ENCODE measurements at regions not wholly inside any gene's neighbourhood (a gene's known extent, or its start where the extent isn't known, plus 50 kb on each side); places are given as distances from the start of the nearest gene placed in this dataset.

DNA sequence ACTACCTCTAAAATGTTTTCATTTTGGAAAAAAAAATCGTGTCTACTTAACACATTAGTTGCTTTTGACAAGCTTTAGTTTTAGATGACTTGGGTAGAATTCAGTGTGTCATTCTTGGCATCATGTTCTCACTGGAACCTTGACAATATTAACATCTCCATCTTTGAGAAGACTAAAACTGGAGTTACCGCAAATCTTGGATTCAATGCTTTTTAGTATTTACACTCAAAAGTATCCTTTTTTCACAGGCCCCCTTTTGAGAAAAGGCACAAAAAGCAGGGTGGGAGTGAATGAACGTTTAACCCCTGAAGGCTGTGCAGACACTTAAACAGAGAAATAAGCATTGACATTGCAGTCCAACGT, 549.1 kb downstream of the CSNK1G3 start:
- no peak for DNase-seq (ENCODE audit: low read depth)

DNA sequence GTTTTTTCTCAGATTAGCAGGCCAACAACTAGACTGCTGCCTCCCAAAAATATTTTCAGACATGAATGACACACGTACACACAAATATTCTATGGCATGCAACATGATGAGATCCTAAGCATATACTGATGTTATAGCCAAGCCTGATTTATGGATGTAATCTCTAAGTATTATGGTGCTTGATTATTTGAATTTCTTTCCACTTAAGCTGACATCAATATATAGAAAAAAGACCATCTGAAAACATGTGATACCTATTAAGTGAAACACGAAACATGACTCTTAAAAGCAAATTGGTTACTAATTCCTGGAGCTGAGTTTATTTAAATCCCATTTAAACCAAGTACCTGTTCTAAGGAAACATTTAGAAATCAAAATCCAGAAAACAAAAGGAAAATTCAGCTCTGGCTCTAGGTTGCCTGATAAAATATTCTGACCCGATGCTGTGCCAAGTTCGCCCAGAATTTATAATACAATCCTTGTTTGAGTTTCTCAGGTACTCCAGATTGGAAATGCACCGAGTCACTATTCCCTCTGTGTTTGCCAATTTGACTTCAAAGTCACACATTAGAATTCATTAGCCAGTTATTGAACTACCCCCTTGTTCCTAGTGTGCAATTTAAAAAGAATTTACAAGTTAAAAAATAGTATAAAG, 548.6 kb downstream of the CSNK1G3 start:
- DNase-seq (ENCODE audit: low read depth) = no peak

DNA sequence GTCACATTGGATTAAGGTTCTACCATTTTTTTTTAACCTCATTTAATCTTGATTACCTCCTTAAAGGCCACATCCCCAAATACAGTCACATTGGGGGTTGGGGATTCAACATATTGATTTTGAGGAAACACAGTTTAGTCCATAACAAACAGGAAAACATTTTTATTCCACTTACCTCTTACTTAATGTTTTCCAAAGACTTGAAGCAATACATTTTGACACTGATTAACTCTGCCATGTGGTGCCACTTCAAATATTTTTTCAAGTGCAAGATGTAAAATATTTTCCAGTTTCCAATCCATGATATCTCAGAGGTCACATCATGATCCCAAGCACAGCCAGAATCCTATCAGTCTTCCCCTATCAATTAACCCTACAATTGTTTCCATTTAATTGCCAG, 548.0 kb downstream of the CSNK1G3 start:
- no peak for DNase-seq (ENCODE audit: low read depth)

DNA sequence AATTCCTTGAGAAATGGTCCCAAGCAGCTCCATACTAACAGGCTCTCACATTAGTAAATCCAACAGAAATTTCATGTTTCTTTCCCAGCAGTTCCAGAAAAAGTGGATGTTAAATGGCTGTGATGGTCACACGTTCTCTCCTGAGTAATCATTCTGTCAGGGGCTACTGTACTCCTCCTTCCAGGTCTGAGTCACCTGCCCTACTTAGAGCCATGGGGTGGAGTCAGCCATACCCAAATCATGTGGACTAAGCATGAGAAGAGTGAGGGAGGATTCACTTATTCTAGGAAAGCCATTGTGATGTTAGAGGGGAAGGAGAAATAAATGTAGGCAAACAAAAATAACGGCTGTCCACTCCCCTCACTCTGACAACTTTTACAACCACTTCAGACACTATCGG, 547.2 kb downstream of the CSNK1G3 start:
- DNase-seq (ENCODE audit: low read depth) = no peak

DNA sequence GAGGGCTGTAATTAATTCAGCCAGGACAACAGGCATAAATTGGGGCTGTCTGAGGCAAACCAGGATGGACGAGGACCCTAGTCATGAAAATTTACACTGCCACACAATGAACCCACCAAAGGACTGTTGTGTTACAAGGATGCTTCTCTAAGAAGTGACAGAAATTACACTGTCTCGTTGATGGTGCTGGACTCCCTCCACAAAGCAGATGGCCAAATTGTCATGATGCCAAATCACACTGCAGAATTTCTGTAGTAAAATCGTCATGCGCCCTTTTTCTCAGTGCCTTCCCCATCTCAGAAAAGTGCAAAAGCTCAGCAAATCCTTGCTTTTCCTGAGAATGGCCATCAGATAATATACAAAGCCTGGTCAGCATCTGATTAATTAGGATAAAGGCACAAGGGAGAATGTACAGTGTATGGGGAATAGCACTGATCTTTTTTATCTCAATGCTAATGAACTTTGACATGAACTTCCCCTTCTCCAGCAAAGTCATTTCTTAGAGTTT, 545.8 kb downstream of the CSNK1G3 start:
- DNase-seq (ENCODE audit: low read depth) = no peak

DNA sequence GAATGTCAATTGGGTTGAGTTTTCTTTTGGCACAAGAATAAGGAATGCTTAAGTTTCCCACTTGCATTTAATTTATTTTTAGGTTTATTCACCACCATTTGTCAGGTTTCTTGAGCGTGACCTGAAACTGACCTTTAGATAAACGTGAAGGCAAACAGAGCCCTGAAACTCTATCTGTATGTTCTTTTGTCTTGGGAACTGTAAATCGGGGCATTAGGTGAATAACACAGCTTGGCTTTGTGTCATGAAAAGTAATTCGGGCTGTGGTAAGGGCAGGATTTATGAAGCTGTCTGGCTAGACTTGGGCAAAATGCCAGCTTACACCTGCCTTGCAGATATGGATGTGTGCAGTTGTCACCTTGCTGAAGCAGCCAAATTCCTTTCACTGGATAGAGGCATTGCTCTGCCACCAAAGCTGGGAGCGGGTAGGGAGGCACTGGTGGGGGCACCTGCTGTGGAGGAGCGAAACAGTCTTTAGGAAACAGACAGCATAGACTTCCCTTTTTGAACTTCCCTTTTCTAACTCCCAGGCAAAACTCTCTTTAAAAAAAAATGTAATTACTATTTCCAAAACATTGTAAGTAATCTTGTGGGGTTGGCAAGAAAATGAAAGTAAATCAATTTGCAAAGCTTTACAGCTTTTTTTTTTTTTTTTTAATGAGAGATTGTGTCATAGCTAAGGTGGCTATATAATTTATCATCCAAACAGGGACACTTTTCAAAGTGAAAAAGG, 545.2 kb downstream of the CSNK1G3 start:
- peak; percentile 9 for DNase-seq (ENCODE audit: low read depth)

DNA sequence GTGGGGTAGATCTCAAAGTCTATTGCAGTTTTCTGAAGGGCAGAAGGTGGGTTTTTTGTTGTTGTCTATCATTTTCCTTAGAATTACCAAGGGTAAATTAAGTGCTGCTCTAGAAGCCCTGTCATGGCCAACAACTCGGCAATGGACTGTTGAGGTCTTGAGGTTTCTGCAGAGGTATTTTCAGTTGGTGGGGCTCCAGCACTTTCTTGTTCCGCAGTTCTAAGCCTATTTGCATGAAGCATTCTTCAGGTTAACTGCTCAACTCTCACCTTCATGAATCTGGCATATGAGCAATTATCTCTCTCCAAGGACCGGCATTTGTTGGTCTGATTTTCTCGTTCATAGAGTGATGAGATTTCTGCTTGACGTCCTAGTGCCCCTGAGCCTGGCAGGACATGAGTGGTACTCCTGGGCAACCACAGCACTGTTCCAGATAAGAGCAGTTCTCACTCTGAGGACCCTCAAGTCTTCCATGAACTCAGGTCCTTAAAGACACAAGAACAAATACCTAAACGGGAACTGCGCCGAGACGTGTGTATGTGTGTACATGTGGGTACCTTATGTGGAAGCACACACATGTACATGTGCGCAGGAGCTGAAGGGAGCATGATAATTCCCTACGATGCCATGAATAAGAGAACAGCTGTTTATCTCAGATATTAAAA, 544.5 kb downstream of the CSNK1G3 start:
- no peak for DNase-seq (ENCODE audit: low read depth)

DNA sequence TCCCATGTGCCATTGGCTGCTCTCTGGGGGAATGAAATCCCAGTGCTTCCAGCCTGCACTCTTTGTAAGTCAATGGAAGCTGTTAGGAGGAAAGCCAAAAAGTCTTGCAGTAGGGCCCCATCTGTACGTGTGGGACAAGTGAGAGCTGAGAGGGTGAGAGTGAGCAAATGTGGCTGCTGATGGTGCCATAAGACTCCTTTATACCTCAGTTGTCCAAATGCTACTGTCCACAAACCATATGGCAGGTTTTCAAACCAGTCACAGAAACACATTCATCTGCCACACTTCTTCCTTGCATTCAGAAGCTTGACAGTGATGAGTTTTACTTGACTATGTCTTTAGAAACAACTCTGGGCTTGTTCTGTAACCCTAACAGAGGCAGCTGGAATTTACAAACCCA, 543.8 kb downstream of the CSNK1G3 start:
- DNase-seq (ENCODE audit: low read depth) = no peak

DNA sequence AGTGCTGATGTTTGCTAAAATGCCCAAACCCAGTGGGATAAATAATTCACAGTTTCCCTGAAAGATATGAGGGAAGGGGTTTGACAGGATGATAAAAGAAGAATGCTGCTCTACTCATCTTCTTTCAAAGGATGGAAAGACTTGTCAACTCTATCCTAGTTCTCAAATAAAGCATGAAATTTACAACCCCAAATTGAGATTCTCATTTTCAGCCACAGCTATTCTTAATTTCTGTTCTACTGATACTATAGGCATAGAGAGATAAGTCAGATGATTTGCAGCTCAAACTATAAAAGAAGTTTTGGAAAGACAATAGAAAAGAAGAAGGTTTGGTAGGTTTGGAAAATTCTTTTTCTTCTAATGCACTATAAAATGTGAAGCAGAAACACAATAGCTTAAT, 542.6 kb downstream of the CSNK1G3 start:
- DNase-seq (ENCODE audit: low read depth) = no peak

DNA sequence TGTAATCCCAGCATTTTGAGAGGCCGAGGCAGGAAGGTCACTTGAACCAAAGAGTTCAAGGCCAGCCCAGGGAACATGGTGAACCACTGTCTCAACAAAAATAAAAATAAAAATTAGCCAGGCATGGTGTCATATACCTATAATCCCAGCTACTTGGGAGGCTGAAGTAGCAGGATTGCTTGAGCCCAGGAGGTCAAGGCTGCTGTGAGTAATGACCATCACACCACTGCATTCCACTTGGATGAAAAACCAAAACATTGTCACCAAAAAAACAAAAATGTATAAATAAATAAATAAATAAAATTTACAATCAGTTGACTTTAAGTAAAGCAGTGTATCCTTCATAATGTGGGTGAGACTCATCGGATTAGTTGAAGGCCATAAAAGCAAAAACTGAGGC, 541.4 kb downstream of the CSNK1G3 start:
- no peak for DNase-seq (ENCODE audit: low read depth)

DNA sequence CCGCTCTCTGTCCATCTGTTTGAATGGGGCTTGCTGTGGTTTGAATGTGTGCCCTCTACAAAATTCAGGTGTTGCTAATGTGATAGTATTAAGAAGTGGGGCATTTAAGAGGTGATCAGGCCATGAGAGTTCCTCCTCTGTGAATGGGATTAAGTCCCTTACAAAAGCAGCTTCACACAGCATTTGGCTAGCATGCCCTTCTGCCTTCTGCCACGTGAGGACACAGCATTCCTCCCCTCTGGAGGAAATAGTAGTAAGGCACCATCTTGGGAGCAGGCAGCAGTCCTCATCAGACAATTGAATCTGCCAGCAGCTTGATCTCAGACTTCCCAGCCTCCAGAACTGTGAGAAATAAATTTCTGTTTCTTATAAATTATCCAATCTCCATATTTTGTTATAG, 540.2 kb downstream of the CSNK1G3 start:
- DNase-seq (ENCODE audit: low read depth) = no peak

DNA sequence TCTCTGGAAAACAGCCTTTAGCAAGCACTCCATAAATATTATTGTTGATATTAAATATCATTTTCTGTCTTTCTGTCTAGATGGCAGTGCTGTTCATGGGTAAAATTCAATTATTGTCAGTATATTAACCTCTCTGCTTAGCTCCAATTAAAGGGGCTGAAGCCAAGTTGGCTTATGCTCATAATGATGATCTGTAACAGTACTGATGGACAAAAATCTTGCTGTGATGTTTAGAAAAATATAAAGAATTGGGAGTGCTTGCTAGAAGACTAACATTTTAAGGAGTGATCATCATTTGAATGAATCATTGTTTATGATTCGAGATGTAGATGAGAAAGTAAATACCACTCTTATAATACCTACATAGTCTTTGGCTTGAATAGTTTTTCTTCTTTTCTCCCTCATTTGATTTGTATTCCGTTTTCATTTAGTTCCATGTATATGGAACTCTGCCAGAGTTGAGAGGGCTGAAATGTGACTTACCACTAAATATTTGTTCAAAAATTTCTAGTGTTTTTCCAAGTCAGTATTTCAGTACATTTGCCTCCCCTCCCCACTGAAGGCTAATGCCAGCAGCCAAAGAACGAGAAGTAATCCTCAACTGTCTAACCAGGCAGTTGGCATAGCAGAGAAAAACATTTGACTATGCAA, 538.3 kb downstream of the CSNK1G3 start:
- no peak for DNase-seq (ENCODE audit: low read depth)

DNA sequence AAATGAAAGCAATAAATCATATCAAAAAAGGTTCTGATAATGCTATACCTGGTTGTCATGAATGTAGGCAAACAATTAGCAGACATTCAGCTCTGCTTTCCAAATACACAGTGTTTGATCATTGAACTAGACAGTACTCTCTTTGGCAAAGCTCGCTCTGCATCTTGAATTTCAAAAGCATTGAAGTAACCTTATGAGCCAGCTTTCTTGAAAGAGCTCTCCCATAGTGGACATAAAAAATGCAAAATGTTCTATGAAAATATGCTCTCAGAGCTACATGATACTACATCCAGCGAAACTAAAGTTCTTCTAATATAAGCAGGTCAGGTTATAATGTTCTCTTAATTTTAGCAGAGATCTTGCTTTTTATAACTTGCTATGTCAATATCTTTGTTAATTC, 533.4 kb downstream of the CSNK1G3 start:
- DNase-seq (ENCODE audit: low read depth) = no peak

DNA sequence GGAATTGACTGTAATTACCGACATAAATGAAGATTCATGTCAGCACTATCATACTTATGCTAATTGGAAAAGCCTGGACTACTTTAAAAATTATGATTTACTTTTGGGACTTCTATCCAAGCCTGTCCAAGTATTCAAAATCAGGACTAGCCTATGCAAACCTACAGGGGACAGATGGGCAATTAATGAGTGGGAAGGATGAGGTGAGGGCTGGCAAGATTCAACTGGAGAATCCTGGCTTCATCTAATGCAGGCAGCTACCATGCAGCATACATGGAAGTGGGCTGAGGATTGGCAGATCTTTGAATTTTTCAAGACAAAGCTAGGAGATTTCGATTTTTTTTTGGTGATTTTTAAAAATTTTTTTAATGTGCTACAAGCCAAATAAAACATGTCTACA, 532.6 kb downstream of the CSNK1G3 start:
- no peak for DNase-seq (ENCODE audit: low read depth)

DNA sequence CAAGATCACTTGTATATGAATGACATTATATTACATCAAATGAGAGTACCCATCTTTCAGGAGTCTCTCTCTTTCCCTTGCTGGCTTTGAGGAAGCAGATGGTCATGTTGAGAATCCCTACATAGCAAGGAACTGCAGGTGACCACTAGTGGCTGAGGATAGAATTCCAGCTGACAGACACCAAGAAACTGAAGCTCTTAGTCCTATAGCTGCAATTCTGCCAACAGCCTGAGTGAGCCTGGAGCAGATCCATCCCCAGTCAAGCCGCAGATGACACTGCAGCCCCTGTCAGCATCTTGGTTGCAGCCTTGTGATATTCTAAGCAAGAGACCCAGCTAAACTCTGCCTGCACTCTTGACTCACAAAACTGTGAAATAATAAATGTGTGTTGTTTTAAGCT, 531.5 kb downstream of the CSNK1G3 start:
- no peak for DNase-seq (ENCODE audit: low read depth)

DNA sequence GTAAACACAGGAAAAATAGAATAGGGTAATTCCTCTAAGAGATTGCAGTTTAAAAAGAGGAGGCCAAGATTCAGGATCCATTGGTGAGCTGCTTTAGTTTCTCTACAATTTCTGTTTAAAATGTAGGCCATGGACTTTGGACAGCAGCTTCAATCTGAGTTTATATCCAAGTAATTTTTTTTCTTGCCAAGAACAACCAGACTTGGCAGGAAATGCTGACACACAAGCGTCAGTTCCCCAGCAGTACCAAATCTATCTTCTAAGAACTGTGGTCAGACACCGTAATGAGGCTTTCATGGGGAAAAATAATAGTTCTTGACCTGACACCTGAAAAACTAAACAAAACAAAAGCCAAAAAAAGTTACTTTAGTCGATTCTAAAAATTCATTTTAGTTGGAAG, 528.8 kb downstream of the CSNK1G3 start:
- no peak for DNase-seq (ENCODE audit: low read depth)

DNA sequence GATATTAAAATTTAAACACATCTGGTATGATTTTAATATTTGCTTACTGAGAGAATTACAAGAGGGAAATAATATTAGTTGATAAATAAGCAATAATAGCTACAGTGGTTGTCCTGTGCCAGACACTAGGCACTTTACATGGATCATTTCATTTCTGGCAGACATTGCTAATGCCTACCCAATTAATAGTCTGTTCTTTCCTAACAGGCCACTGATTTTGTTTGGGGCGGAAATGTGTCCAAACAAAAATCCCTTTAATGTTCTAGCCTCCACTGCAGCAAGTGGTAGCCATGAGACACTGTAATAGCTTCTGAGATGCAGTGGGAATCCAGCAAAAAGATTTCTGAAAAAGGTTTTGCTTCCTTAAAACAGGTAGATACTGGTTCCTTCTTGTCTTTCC, 527.4 kb downstream of the CSNK1G3 start:
- no peak for DNase-seq (ENCODE audit: low read depth)

DNA sequence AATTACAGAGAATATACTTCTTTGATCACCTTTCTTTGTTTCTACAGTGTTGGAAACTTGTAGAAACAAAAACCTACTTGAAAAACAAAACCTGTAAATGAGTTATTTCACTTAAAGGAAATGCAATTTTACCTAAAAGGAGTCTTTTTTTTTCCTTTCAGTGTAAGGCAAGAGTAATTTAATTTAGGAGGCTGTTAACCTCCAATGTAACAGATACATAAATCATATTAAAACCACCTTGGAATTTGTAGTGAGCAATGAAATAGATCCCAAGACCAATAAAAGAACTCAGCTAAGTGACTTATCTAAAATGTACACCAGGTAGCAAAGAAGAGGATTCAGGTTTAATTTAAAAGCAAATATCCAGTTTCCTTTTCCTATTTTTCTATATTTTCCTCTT, 524.8 kb downstream of the CSNK1G3 start:
- no peak for DNase-seq (ENCODE audit: low read depth)

DNA sequence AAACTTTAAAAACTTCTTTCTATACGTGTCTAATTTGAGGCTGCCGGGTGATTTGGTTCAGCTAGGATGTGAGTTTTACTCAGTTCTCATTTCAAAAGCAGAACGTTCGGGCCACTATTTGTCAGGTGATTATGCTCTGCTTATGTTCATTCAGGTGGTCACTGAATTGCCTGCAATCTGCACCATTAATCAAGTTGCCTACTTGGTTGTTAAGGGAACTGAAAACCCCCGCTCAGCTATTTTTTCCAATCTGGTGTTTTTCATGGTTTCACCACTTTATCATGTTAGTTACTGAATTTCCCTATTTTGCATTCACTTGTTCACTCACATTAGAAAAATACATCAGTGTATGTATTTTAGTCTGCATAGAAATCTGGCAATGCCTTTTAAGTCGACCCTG, 523.0 kb downstream of the CSNK1G3 start:
- DNase-seq (ENCODE audit: low read depth) = no peak

DNA sequence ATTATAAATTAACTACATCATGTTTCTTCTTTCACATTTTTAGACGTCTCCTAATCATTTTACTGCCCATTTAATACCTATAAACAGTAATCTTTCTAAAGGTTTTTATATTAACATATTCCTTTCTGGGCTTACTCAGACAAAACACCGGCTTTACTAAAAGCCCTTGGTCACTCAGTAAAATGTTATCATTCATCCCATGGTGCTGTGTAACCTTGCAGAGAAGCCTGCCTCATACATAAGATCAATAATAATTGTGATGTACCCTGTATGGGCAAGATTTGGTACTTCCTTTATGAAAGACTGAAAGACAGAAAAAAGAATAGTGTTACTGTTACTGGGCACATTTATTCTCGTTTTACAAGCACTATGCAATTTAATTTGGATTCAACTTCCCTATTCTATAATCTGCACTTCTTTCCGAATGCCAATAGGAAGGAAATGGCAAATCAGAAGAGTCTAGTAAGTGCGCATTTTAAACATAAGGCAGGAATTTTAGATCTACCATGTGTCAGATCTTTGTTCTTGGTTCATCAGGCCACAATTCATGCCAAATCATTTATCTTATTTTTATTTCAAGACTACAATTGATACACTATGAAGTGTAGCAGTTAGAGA, 522.2 kb downstream of the CSNK1G3 start:
- DNase-seq (ENCODE audit: low read depth) = no peak

DNA sequence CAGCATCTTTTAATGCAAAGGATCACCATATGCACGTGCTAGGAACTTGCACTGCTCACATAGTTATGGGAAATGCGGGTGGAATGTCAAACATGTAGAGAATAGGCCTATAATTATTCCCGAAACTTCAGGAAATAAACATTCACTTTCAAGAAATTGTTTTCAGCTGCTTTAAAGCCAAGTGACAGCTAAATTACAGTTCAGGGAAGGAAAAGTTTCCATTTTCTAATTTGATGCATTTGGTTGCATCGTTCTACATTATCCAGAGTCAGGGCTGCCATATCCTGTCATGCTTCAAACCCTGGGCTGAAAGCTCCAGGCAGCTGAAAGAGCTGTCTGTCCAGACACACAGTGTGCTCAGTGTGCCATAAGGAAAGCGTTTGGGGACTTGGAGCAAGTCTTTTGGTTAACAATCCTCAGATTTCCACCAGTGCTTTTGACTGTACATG, 518.1 kb downstream of the CSNK1G3 start:
- DNase-seq (ENCODE audit: low read depth) = peak; percentile 5

DNA sequence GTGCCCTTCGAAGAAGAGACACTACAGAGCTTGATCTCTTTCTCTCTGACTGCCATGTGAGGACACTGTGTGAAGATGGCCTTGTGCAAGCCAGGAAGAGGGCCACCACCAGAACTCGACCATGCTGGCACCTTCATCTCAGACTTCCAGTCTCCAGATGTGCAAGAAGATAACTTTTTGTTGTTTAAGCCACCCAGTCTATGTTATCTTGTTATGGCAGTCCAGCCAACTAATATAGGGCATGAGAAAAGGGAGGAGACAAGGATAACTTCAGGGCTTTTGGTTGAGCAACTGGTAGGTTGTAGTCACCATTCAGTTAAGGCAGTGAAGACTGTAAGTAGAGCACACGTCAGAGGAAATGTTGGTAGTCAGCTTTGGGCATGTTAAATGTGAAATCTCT, 515.5 kb downstream of the CSNK1G3 start:
- DNase-seq (ENCODE audit: low read depth) = no peak
